H1 (cell line): ENCODE measurements at regions not wholly inside any gene's neighbourhood (a gene's known extent, or its start where the extent isn't known, plus 50 kb on each side); places are given as distances from the start of the nearest gene placed in this dataset.

Source experiments
- ASH2L ChIP-seq: fragments of 200-600, 300-600 bp; sonication (generic); IDR thresholded peaks from one replicate; pipeline ENCODE4 v1.7.1; 2017; ENCODE audit warnings: low read length
- EP300 ChIP-seq, 2 experiments: IDR thresholded peaks; 1 replicate in 1 of 2; 2 replicates in 1 of 2; pipeline ENCODE4 v1.6.1; 2011 to 2012; ENCODE audit warnings: low read depth in 2 of 2, low read length in 2 of 2, mild to moderate bottlenecking in 2 of 2, borderline replicate concordance in 1 of 2, inconsistent platforms in 1 of 2, moderate library complexity in 1 of 2
- NRF1 ChIP-seq: IDR thresholded peaks from 2 replicates; pipeline ENCODE4 v1.6.1; 2011; ENCODE audit warnings: mild to moderate bottlenecking, low read depth, low read length, improper control_type of control experiment
- SIRT6 ChIP-seq: IDR thresholded peaks from one replicate; pipeline ENCODE4 v1.7.1; 2012; ENCODE audit warnings: low read length, inconsistent platforms
- SIX5 ChIP-seq: IDR thresholded peaks from 2 replicates; pipeline ENCODE4 v1.6.1; 2011; ENCODE audit warnings: mild to moderate bottlenecking, low read depth, low read length
- SUZ12 ChIP-seq: fragments of 200-600 bp; sonication (generic); IDR thresholded peaks from 2 replicates; pipeline ENCODE4 v1.6.1; 2012; ENCODE audit warnings: mild to moderate bottlenecking, inconsistent platforms, low read length, moderate library complexity, mixed read lengths
- TAF1 ChIP-seq: IDR thresholded peaks from 2 replicates; pipeline ENCODE4 v1.6.1; 2011; ENCODE audit warnings: mild to moderate bottlenecking, low read depth, low read length
- TEAD4 ChIP-seq: IDR thresholded peaks from 2 replicates; pipeline ENCODE4 v1.6.1; 2012; ENCODE audit warnings: low read depth, low read length, inconsistent platforms, mixed read lengths
- USF2 ChIP-seq: IDR thresholded peaks from 2 replicates; pipeline ENCODE4 v1.6.1; 2011; ENCODE audit warnings: low read length, improper control_type of control experiment

- TF ChIP-seq USF2 (no peak), TAF1 (no peak), SIX5 (no peak), EP300 (IDR thresholded peaks at IDR 0.05; ENCODE audit: borderline replicate concordance in 1 of 2, low read depth in 2 of 2, low read length in 2 of 2) (no peak), SUZ12 (no peak), ASH2L (no peak), TEAD4 (no peak), SIRT6 (no peak), NRF1 (no peak)
Measured at GRCh38 chr1:199970125-199970524, 57.4 kb upstream of the NR5A2 start (continued).
